ENCODE measurements at regions not wholly inside any gene's neighbourhood (a gene's known extent, or its start where the extent isn't known, plus 50 kb on each side); places are given as distances from the start of the nearest gene placed in this dataset.

GRCh38 chr20:43803276-43803675 lies 76.5 kb upstream of the GTSF1L start:
- DNase-seq (ENCODE audit: low read depth) = no peak

GRCh38 chr20:43800186-43800585 lies 73.4 kb upstream of the GTSF1L start:
- DNase-seq (ENCODE audit: low read depth) = no peak

GRCh38 chr20:43799741-43800140 lies 72.9 kb upstream of the GTSF1L start:
- no peak for DNase-seq (ENCODE audit: low read depth)

GRCh38 chr20:43799150-43799711 lies 72.4 kb upstream of the GTSF1L start:
- no peak for DNase-seq (ENCODE audit: low read depth)

GRCh38 chr20:43798291-43799149 lies 71.7 kb upstream of the GTSF1L start:
- no peak for DNase-seq (ENCODE audit: low read depth)

- no peak for DNase-seq (ENCODE audit: low read depth)
Measured at GRCh38 chr20:43794326-43794725, 67.5 kb upstream of the GTSF1L start.

GRCh38 chr20:43789593-43789992 lies 62.8 kb upstream of the GTSF1L start:
- no peak for DNase-seq (ENCODE audit: low read depth)

GRCh38 chr20:43787937-43788336 lies 61.1 kb upstream of the GTSF1L start:
- no peak for DNase-seq (ENCODE audit: low read depth)

GRCh38 chr20:43786885-43787284 lies 60.1 kb upstream of the GTSF1L start:
- no peak for DNase-seq (ENCODE audit: low read depth)

GRCh38 chr20:43781215-43781614 lies 54.4 kb upstream of the GTSF1L start:
- DNase-seq (ENCODE audit: low read depth) = no peak

GRCh38 chr20:43778375-43778774 lies 51.6 kb upstream of the GTSF1L start:
- DNase-seq (ENCODE audit: low read depth) = no peak

- DNase-seq (ENCODE audit: low read depth) = no peak
Measured at GRCh38 chr20:43776691-43777090, 49.9 kb upstream of the GTSF1L start.

Data from HS-27A (cell line).